ENCODE measurements at regions not wholly inside any gene's neighbourhood (a gene's known extent, or its start where the extent isn't known, plus 50 kb on each side); places are given as distances from the start of the nearest gene placed in this dataset.

- intact Hi-C loops (cut with micrococcal nuclease), result no loop called here
- no peaks in the 10 kb centered on the region for H3K9me3 ChIP-seq (ENCODE audit: control insufficient read depth in 1 of 2, insufficient read depth in 1 of 2, low read depth in 1 of 2, low read length in 2 of 2)
- no peak overlapping the region for H3K27ac ChIP-seq (ENCODE audit: low read depth, low read length)
- no TSS peak for BruUV-seq (replicated peaks)
- ATAC-seq, result no peak
- H3K9me2 ChIP-seq (ENCODE audit: insufficient read depth), result no peaks in the 10 kb centered on the region
- POLR2A ChIA-PET, result no interaction called here
- H2AFZ ChIP-seq (ENCODE audit: low read depth, low read length, poor library complexity, severe bottlenecking), result no peak overlapping the region
- RAD21 ChIA-PET (ENCODE audit: low non-redundant PET in 1 of 2, low total read pairs in 2 of 2, uncharacterized antibody in 2 of 2, unreplicated experiment in 2 of 2), result no interaction called here
- no peak for TF ChIP-seq POLR2AphosphoS5 (IDR thresholded peaks at IDR 0.05; ENCODE audit: low read depth, low read length)
- no peak for TF ChIP-seq ZFX (IDR thresholded peaks at IDR 0.05)
- TF ChIP-seq CEBPB (IDR thresholded peaks at IDR 0.05; ENCODE audit: low read depth), result no peak
- no peak for TF ChIP-seq ZBTB33 (IDR thresholded peaks at IDR 0.05; ENCODE audit: extremely low read depth, insufficient replicate concordance, low read length)
- no peak overlapping the region for H3K9ac ChIP-seq (ENCODE audit: low read length)
- H3K4me3 ChIP-seq (replicated peaks in 1 of 2; ENCODE audit: low read depth in 1 of 2, low read length in 2 of 2), result no peak overlapping the region
- CTCF ChIA-PET, result no interaction called here
- no peak for DNase-seq (ENCODE audit: low read depth, low spot score)
- no peaks in the 10 kb centered on the region for H4K20me1 ChIP-seq (ENCODE audit: insufficient read depth)
- H3K36me3 ChIP-seq (ENCODE audit: control insufficient read depth in 1 of 2, insufficient read depth in 2 of 2, low read length in 2 of 2), result no peaks in the 10 kb centered on the region
- H3K27me3 ChIP-seq (ENCODE audit: insufficient read depth, low read length), result no peaks in the 10 kb centered on the region
- H3K4me2 ChIP-seq (ENCODE audit: low read length), result no peak overlapping the region
- H3K79me2 ChIP-seq (ENCODE audit: insufficient read depth, low read length), result no peaks in the 10 kb centered on the region
- H3K4me1 ChIP-seq (ENCODE audit: control insufficient read depth in 1 of 2, insufficient read depth in 2 of 2, low read length in 2 of 2), result no peaks in the 10 kb centered on the region
These were observed 58.9 kb upstream of the SEPTIN5 start for GRCh38 chr22:19655399-19655798.

DNA sequence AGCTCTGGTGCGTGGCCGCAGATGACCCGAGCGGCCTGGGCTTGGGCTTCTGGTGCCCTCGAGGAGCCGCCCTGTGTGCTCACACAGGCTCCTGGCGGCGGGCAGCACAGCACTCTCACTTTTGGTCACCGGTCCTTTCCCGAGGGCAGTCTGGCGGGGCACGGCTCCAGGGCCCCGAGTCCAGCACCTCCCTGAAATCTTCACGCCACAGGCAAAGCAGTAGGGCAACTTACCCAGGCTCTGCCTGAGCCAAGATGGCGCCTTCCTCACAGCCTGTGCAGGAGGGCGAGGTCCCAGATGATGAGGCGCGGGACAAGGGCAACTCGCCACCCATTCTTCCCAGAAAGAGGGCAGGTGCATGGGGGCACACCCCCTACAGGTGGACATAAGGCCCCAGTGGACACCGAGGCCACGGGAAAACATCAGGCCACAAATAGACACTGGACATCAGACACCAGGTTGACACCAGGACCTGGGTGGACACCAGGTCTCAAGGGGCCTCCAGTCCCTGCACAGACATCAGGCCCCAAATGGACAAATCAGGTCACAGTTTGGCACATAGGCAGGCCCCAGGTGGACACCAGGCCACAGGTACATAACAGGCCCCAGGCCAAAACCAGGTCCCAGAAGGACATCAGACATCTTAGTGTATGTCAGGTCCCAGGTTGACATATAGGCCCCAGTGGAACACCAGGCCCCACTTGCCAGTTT lies 57.6 kb upstream of the SEPTIN5 start:
- CTCF ChIA-PET, result no interaction called here
- Histone ChIP-seq H3K27ac (ENCODE audit: low read depth, low read length) (no peak overlapping the region), H3K4me3 (replicated peaks in 1 of 2; ENCODE audit: low read depth in 1 of 2, low read length in 2 of 2) (no peak overlapping the region), H3K36me3 (ENCODE audit: control insufficient read depth in 1 of 2, insufficient read depth in 2 of 2, low read length in 2 of 2) (no peaks in the 10 kb centered on the region), H3K4me2 (ENCODE audit: low read length) (no peak overlapping the region), H4K20me1 (ENCODE audit: insufficient read depth) (no peaks in the 10 kb centered on the region), H3K9me3 (ENCODE audit: control insufficient read depth in 1 of 2, insufficient read depth in 1 of 2, low read depth in 1 of 2, low read length in 2 of 2) (no peaks in the 10 kb centered on the region), H3K4me1 (ENCODE audit: control insufficient read depth in 1 of 2, insufficient read depth in 2 of 2, low read length in 2 of 2) (no peaks in the 10 kb centered on the region), H3K79me2 (ENCODE audit: insufficient read depth, low read length) (no peaks in the 10 kb centered on the region), H3K9me2 (ENCODE audit: insufficient read depth) (no peaks in the 10 kb centered on the region), H3K9ac (ENCODE audit: low read length) (no peak overlapping the region), H3K27me3 (ENCODE audit: insufficient read depth, low read length) (no peaks in the 10 kb centered on the region), H2AFZ (ENCODE audit: low read depth, low read length, poor library complexity, severe bottlenecking) (no peak overlapping the region)
- POLR2A ChIA-PET, result no interaction called here
- intact Hi-C loops (cut with micrococcal nuclease), result no loop called here
- ATAC-seq (no peak), DNase-seq (ENCODE audit: low read depth, low spot score) (no peak)
- RAD21 ChIA-PET (ENCODE audit: low non-redundant PET in 1 of 2, low total read pairs in 2 of 2, uncharacterized antibody in 2 of 2, unreplicated experiment in 2 of 2), result no interaction called here
- no TSS peak for BruUV-seq (replicated peaks)
- TF ChIP-seq CTCF (IDR thresholded peaks at IDR 0.05 in 2 of 3, conservative IDR thresholded peaks at IDR 0.05 in 1 of 3; ENCODE audit: borderline replicate concordance in 1 of 3, insufficient read depth in 1 of 3, low read depth in 2 of 3, low read length in 2 of 3), result no peak
- no peak for TF ChIP-seq JUND (IDR thresholded peaks at IDR 0.05)
